NCI-H1105 treated with DMSO at 0.1 percent for 48 hours (cell line): ENCODE measurements at regions not wholly inside any gene's neighbourhood (a gene's known extent, or its start where the extent isn't known, plus 50 kb on each side); places are given as distances from the start of the nearest gene placed in this dataset.

Experiments used
- DNase-seq: peaks from one replicate; lab custom pipeline; 2025; lab: John Stamatoyannopoulos, UW

GRCh38 chr2:12315224-12315623 lies 401.5 kb upstream of the TRIB2 start:
- DNase-seq, result no peak

- DNase-seq, result no peak
These were observed 400.3 kb upstream of the TRIB2 start for GRCh38 chr2:12316476-12316875.

GRCh38 chr2:12317286-12317685 lies 399.4 kb upstream of the TRIB2 start:
- no peak for DNase-seq

GRCh38 chr2:12317814-12318426 lies 398.8 kb upstream of the TRIB2 start:
- DNase-seq, result no peak

- DNase-seq, result no peak
These were observed 398.2 kb upstream of the TRIB2 start for GRCh38 chr2:12318427-12319057.

GRCh38 chr2:12320027-12320734 lies 396.6 kb upstream of the TRIB2 start:
- DNase-seq, result no peak

- no peak for DNase-seq
These were observed 395.6 kb upstream of the TRIB2 start for GRCh38 chr2:12320991-12321641.

GRCh38 chr2:12321886-12322285 lies 394.9 kb upstream of the TRIB2 start:
- DNase-seq, result no peak

- no peak for DNase-seq
These were observed 390.9 kb upstream of the TRIB2 start for GRCh38 chr2:12325806-12326205.

GRCh38 chr2:12326449-12327190 lies 390.1 kb upstream of the TRIB2 start:
- DNase-seq, result no peak

GRCh38 chr2:12330916-12331315 lies 385.8 kb upstream of the TRIB2 start:
- no peak for DNase-seq

- DNase-seq, result no peak
These were observed 385.0 kb upstream of the TRIB2 start for GRCh38 chr2:12331698-12332097.

GRCh38 chr2:12333293-12333692 lies 383.4 kb upstream of the TRIB2 start:
- DNase-seq, result no peak

- no peak for DNase-seq
These were observed 382.2 kb upstream of the TRIB2 start for GRCh38 chr2:12334412-12334966.

- DNase-seq, result no peak
These were observed 381.6 kb upstream of the TRIB2 start for GRCh38 chr2:12335131-12335530.

GRCh38 chr2:12335995-12336394 lies 380.7 kb upstream of the TRIB2 start:
- DNase-seq, result no peak

- DNase-seq, result no peak
These were observed 377.6 kb upstream of the TRIB2 start for GRCh38 chr2:12338946-12339697.

- no peak for DNase-seq
These were observed 376.6 kb upstream of the TRIB2 start for GRCh38 chr2:12340164-12340563.

GRCh38 chr2:12341215-12341614 lies 375.5 kb upstream of the TRIB2 start:
- DNase-seq, result no peak

GRCh38 chr2:12341920-12342319 lies 374.8 kb upstream of the TRIB2 start:
- DNase-seq, result no peak

GRCh38 chr2:12343141-12343540 lies 373.6 kb upstream of the TRIB2 start:
- no peak for DNase-seq
